GM18873 (cell line): ENCODE measurements at regions not wholly inside any gene's neighbourhood (a gene's known extent, or its start where the extent isn't known, plus 50 kb on each side); places are given as distances from the start of the nearest gene placed in this dataset.

Experiments used
- ATAC-seq: cut with Tn5 transposase; IDR thresholded peaks from one replicate; pipeline ENCODE4 v1.9.1; 2021; ENCODE audit warnings: mild to moderate bottlenecking, moderate library complexity, moderate number of reproducible peaks; ENCODE audit not compliant: unreplicated experiment, low FRiP score

- ATAC-seq, result no peak
Observed at GRCh38 chr2:78873526-78873925, 152.0 kb upstream of the REG3G start.

DNA sequence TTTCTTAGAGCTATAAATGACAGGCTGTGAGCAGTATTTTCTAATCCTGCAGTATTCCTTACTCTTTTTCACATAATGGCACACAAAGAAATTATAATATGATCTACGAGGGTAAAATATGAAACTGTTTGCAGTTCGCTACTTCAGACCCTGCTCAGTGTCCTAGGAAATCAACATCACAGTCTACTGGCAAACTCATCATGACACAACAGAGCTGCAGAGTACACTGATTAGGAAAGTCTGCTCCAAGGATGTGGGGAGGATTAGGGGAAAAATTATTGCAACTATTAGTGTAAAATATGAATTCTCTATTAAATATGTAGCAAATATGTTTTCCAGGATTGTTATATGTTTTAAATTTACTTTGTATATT, 149.2 kb upstream of the REG3G start:
- ATAC-seq, result no peak

- ATAC-seq, result no peak
Observed at GRCh38 chr2:78887446-78887845, 138.1 kb upstream of the REG3G start.

GRCh38 chr2:78890935-78891334, 134.6 kb upstream of the REG3G start:
- no peak for ATAC-seq

GRCh38 chr2:78892295-78892694, 133.2 kb upstream of the REG3G start:
- ATAC-seq, result no peak

- ATAC-seq, result no peak
Observed at GRCh38 chr2:78895022-78895421, 130.5 kb upstream of the REG3G start.

GRCh38 chr2:78896536-78896935, 129.0 kb upstream of the REG3G start:
- ATAC-seq, result no peak

- no peak for ATAC-seq
Observed at GRCh38 chr2:78907089-78907488, 118.4 kb upstream of the REG3G start.

DNA sequence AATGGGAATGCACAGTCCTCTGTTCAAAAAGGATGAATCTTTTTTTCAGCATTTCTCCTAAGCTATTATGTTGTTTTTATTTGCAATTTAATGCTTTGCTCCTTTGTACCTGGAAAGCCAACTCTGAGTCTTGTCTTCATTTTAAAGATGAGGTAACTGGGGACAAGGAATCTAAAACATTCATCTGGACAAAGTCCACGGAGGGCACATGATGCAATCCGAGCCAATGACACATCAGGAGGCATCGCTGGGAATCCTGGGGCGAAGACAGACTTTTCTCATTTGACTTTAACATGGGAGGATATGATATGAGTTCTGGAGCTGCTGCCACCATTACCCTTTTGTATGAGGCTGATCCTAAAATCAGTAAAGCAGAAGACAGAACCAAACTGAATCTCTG, 116.5 kb upstream of the REG3G start:
- no peak for ATAC-seq

GRCh38 chr2:78910376-78910775, 115.1 kb upstream of the REG3G start:
- ATAC-seq, result no peak

GRCh38 chr2:78913257-78913656, 112.2 kb upstream of the REG3G start:
- no peak for ATAC-seq

GRCh38 chr2:78925258-78925657, 100.2 kb upstream of the REG3G start:
- ATAC-seq, result no peak

- no peak for ATAC-seq
Observed at GRCh38 chr2:78928502-78928901, 97.0 kb upstream of the REG3G start.

DNA sequence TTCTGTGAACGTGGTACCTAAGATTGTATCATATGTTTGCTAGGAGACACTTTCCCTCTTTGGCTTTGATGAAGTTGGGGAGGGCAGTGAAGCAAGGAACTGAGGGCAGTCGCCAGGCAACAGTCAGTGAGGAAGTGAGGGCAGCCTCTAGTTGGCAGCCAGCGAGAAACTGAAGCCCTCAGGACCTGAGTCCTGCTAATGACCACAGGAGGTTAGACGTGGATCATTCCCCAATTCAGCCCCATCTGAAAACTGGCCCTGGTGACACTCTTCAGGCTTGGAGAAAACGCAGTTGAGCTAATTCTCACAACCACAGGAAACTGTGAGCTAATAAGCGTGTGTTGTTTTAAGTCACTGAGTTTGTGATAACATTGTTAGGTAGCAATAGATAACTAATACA, 84.5 kb upstream of the REG3G start:
- no peak for ATAC-seq

DNA sequence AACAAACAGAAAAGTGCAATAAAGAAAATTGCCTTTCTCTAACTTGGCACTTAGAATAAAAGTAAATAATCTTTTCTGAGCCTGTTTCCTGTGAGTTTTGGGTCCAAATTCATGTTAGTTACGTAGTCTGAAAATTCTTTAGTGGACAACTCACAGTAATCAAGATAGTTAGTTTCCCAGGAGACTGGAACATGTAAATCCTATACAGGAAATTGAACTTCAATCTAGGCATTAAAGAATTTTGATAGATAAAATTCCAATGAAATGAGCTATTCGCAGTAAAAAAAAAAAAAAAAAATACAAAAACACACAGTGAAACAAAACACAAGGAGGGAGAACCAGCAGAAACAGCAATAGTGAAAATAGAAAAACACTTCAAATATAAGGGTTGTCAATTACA, 83.8 kb upstream of the REG3G start:
- no peak for ATAC-seq

DNA sequence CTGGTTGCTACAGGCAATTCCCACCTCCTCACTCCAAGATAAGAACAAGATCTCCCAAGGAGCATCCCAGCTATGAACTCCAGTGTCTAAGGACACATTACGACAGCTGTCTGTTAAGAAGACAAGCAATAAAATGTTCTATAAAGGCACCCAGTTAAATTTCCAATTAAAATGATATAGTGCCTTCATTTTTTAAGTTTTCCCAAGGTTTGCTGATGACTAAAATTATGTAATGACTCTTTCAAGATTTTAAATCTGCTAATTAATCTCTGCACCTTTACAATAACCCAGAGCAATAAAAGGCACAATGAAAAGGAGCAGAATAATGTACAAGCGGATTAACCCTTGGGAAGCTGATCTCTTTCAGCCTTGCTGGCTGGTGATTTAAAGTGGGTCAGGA, 61.6 kb upstream of the REG3G start:
- ATAC-seq, result no peak

DNA sequence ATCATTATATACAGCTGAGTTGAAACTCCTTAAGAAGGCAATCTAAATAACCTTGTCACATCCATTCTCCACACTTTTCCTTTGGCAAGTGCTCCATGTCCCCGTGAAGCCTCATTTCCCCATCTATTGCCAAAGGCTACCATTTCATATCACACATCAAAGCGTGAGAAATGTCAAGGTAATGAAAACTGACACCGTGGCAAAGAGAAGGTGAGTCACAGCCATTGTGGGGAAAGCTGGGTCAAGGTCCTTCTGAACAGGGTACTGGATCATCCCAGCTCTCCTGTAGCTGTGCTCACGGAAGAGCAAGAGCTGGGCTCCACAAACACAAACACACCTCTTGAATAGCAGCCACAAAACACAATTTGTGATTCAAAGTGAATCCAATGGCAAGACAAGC, 58.2 kb upstream of the REG3G start:
- no peak for ATAC-seq

DNA sequence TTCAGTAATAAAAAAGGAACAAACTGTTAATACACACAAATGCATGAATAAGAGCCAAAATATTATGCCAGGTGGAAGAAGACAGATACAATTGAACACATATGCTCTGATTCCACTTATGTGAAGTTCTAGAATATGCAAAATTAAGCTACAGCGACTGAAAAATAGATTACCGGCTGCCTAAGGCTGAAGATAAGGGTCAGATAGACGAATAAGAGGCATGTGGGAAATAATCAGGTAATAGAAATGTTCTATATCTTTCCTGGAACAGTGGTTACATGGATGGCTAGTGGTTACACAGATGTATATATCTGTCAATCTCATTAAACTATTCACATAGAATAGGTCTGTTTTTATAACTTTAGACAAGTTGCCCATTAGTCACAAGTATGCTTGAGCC, 51.9 kb upstream of the REG3G start:
- ATAC-seq, result no peak
